OCI-LY7 (cell line): ENCODE measurements at regions not wholly inside any gene's neighbourhood (a gene's known extent, or its start where the extent isn't known, plus 50 kb on each side); places are given as distances from the start of the nearest gene placed in this dataset.

Experiments
- BruUV-seq: library from RNA; stranded (reverse); fragments of 400-500 nt; replicated peaks from 2 replicates; lab custom pipeline; 2021; lab: Mats Ljungman, UMichigan
- CTCF ChIA-PET: fragments of 300-600 bp; sonication (Branson Sonifier 250); formaldehyde crosslinking; loops from one replicate; lab custom pipeline; 2022; ENCODE audit warnings: antibody characterized with exemption; ENCODE audit not compliant: unreplicated experiment; lab: Charles Lee
- POLR2A ChIA-PET: fragments of 300-600 bp; sonication (Branson Sonifier 250); formaldehyde crosslinking; loops from one replicate; lab custom pipeline; 2022; ENCODE audit warnings: antibody characterized with exemption; lab: Charles Lee
- DNase-seq: peaks from one replicate; pipeline ENCODE4 v3.0.0-alpha.2; 2015; ENCODE audit warnings: low spot score
- H2AFZ ChIP-seq: fragments of 200-600 bp; sonication (generic), shearing (Covaris generic); 2 replicates; pipeline ENCODE4 v1.6.1; 2014; ENCODE audit warnings: mild to moderate bottlenecking, antibody characterized with exemption, low read length, moderate library complexity
- H3K27ac ChIP-seq: fragments of 200-600 bp; sonication (generic); 2 replicates; pipeline ENCODE4 v1.5.1; 2014; ENCODE audit warnings: mixed run types, low read depth, mild to moderate bottlenecking, moderate library complexity, low read length, inconsistent platforms; ENCODE audit not compliant: poor library complexity, severe bottlenecking
- H3K36me3 ChIP-seq: fragments of 200-600 bp; sonication (generic); 2 replicates; pipeline ENCODE4 v1.6.1; 2014; ENCODE audit warnings: mild to moderate bottlenecking, antibody characterized with exemption, low read length, moderate library complexity, mixed read lengths; ENCODE audit not compliant: insufficient read depth
- H3K4me1 ChIP-seq: fragments of 200-600 bp; sonication (generic); 2 replicates; pipeline ENCODE4 v1.5.1; 2014; ENCODE audit warnings: mild to moderate bottlenecking, low read length; ENCODE audit not compliant: insufficient read depth, poor library complexity, severe bottlenecking
- H3K4me2 ChIP-seq: fragments of 200-600 bp; sonication (generic); 2 replicates; pipeline ENCODE4 v1.6.1; 2014; ENCODE audit warnings: mild to moderate bottlenecking, low read length
- H3K4me3 ChIP-seq: fragments of 200-600 bp; sonication (generic); 2 replicates; pipeline ENCODE4 v1.5.1; 2014; ENCODE audit warnings: mild to moderate bottlenecking, low read depth, low read length; ENCODE audit not compliant: poor library complexity, severe bottlenecking
- H3K79me2 ChIP-seq: fragments of 200-600 bp; sonication (generic); 2 replicates; pipeline ENCODE4 v1.6.1; 2016; ENCODE audit warnings: low read depth, mild to moderate bottlenecking, low read length, moderate library complexity, mixed read lengths; ENCODE audit not compliant: insufficient read depth
- H3K9me2 ChIP-seq: fragments of 200-600 bp; sonication (generic); 2 replicates; pipeline ENCODE4 v1.6.1; 2016; ENCODE audit warnings: mild to moderate bottlenecking, low read length, mixed read lengths; ENCODE audit not compliant: insufficient read depth
- H3K9me3 ChIP-seq: fragments of 200-600 bp; sonication (generic); 2 replicates; pipeline ENCODE4 v1.6.1; 2014; ENCODE audit warnings: mild to moderate bottlenecking, mixed run types, low read length, mixed read lengths
- H4K20me1 ChIP-seq: fragments of 200-600 bp; sonication (generic); 2 replicates; pipeline ENCODE4 v1.6.1; 2014; ENCODE audit warnings: mild to moderate bottlenecking, antibody characterized with exemption, low read length, moderate library complexity, mixed read lengths; ENCODE audit not compliant: insufficient read depth
- CTCF ChIP-seq: fragments of 200-600 bp; sonication (generic); conservative IDR thresholded peaks from 2 replicates; pipeline ENCODE4 v1.5.1; 2014; ENCODE audit warnings: mild to moderate bottlenecking, antibody characterized with exemption, low read length, moderate library complexity, mixed read lengths
- EZH2phosphoT487 ChIP-seq: fragments of 200-600 bp; sonication (generic); IDR thresholded peaks from 2 replicates; pipeline ENCODE4 v1.6.1; 2018; ENCODE audit warnings: low read depth, borderline replicate concordance, mild to moderate bottlenecking, mixed run types, antibody characterized with exemption, low read length, moderate library complexity, mixed read lengths
- intact Hi-C: fragments of 100-400 bp; cut with micrococcal nuclease; formaldehyde crosslinking; loops from one replicate; pipeline ENCODE4 v1.10.0; 2022; ENCODE audit not compliant: unreplicated experiment

- H3K79me2 ChIP-seq = no peaks in the 10 kb centered on the region
- no peak overlapping the region for H2AFZ ChIP-seq
- H3K4me3 ChIP-seq = no peak overlapping the region
- no TSS peak for BruUV-seq
- intact Hi-C loops = no loop called here
- H3K36me3 ChIP-seq = no peaks in the 10 kb centered on the region
- H3K27ac ChIP-seq = no peak overlapping the region
- TF ChIP-seq CTCF (no peak), EZH2phosphoT487 (no peak)
- no peaks in the 10 kb centered on the region for H3K9me3 ChIP-seq
- DNase-seq = no peak
- CTCF ChIA-PET = no interaction called here
- H4K20me1 ChIP-seq = no peaks in the 10 kb centered on the region
- POLR2A ChIA-PET = interaction anchor here (1.9 kb wide), 1 partner anchor 102 kb away, joined by 9 read pairs; the partner anchor contains the start of gene MORC3
- no peaks in the 10 kb centered on the region for H3K9me2 ChIP-seq
- H3K4me2 ChIP-seq = no peak overlapping the region
- H3K4me1 ChIP-seq = no peaks in the 10 kb centered on the region
Observed at GRCh38 chr21:36217743-36218142, 61.1 kb downstream of the DOP1B start.

GRCh38 chr21:36218691-36219090 lies 62.1 kb downstream of the DOP1B start:
- Histone ChIP-seq H3K9me2 (no peaks in the 10 kb centered on the region), H4K20me1 (no peaks in the 10 kb centered on the region), H3K4me2 (no peak overlapping the region), H3K79me2 (no peaks in the 10 kb centered on the region), H2AFZ (no peak overlapping the region), H3K4me3 (no peak overlapping the region), H3K9me3 (no peaks in the 10 kb centered on the region), H3K36me3 (no peaks in the 10 kb centered on the region), H3K4me1 (no peaks in the 10 kb centered on the region), H3K27ac (no peak overlapping the region)
- no peak for TF ChIP-seq EZH2phosphoT487
- ChIA-PET CTCF (no interaction called here), POLR2A (interaction anchor here (0.6 kb wide), 2 partner anchors 58 to 931 kb away, joined by 3 to 4 read pairs; no protein-coding TSS in a partner anchor)
- DNase-seq = no peak
- intact Hi-C loops = no loop called here
- BruUV-seq = no TSS peak

- CTCF ChIA-PET = no interaction called here
- DNase-seq = no peak
- BruUV-seq = no TSS peak
Observed at GRCh38 chr21:36223451-36223850, 66.8 kb downstream of the DOP1B start.

More at GRCh38 chr21:36223451-36223850, 66.8 kb downstream of the DOP1B start:
- POLR2A ChIA-PET = interaction anchor here (0.6 to 1.6 kb wide), 4 partner anchors 13 to 97 kb away, joined by 3 to 5 read pairs (median 3); partner anchors contain the start of gene MORC3
- TF ChIP-seq EZH2phosphoT487 = no peak
- TF ChIP-seq CTCF = no peak
- no peak overlapping the region for H3K4me2 ChIP-seq
- no peaks in the 10 kb centered on the region for H3K9me2 ChIP-seq
- H2AFZ ChIP-seq = no peak overlapping the region
- H4K20me1 ChIP-seq = no peaks in the 10 kb centered on the region
- H3K4me3 ChIP-seq = no peak overlapping the region
- no peaks in the 10 kb centered on the region for H3K36me3 ChIP-seq
- H3K79me2 ChIP-seq = no peaks in the 10 kb centered on the region
- no peak overlapping the region for H3K27ac ChIP-seq
- intact Hi-C loops = no loop called here
- H3K4me1 ChIP-seq = no peaks in the 10 kb centered on the region
- H3K9me3 ChIP-seq = no peaks in the 10 kb centered on the region
